ENCODE measurements at regions not wholly inside any gene's neighbourhood (a gene's known extent, or its start where the extent isn't known, plus 50 kb on each side); places are given as distances from the start of the nearest gene placed in this dataset.
"Not testable (repeated sequence)": the region's sequence is repeated elsewhere in the genome, so short reads cannot be mapped to it uniquely, and the experiment has no call there.

DNA sequence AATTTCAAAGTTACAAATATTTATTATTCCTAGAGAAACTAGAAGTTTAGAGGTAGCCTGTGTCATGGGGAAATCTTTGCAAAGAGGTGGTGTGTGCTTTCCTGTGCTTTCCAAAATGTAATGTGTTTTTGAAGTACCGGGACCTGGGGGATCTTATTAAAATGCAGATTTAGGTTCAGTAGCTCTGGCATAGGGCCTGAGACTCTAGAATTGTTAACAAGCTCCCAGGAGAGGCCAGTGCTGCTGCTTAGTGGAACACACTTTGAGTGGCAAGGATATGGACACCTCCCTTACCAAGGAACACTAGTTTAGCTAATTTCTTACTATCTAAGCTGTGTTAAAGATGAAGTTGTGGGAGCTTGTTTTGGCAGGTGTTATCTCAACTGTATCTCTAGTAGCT, 428.9 kb downstream of the VGLL3 start:
- no peak for DNase-seq

DNA sequence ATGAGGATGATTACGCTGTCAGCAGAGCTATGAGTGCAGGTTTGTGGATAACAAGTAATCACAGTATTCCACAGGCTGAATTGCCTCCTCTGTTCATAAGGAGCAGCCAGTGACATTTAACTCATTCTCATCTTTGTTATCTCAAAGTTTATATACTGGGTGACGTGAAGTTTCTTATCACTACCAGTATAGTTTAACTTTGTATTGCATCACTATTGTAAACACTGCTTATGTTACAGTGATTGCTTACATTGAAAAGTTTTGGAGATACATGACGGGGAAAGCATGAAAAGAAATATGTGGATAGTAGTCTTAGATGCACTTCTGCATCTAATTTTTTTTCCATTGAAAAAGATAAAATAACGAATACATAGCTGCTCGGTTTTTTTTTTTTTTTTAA, 429.7 kb downstream of the VGLL3 start:
- no peak for DNase-seq

DNA sequence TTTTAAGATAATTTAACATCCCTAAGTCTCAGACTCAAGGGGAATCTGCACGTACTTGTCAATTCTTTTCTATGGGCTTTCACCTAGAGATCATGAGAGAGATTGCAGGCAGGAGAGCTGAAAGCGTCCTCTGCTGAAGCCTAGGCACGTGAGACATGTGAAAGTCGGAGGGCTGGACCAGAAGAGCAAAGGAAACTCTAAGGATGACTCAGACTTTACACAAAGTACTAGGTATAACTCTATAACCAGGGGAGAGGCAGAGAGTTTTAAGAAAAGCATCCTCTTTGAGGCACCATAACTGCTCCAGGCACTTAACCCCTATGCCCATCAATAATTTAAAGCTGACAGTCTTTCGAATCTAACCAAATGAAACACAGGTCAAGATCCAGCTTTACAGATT, 436.6 kb downstream of the VGLL3 start:
- no peak for DNase-seq

DNA sequence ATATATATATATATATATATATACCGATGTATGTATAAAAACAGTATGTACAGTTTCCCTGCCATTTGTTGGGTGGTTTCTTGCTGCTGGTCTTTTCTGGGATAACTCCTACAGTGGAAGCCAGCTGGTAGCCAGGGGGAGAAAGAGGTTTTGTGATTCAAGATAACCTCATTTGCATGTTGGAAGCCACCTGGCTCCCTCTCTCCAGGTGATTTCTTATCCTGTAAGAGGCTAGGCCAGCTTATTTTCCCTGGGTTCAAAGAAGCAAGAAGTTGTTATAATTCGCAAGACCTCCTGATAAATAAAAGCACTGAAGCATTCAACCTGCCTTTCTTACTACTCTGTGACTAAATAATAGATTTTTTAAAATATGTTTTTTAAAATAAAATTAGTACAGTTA, 443.3 kb downstream of the VGLL3 start:
- DNase-seq: no peak

DNA sequence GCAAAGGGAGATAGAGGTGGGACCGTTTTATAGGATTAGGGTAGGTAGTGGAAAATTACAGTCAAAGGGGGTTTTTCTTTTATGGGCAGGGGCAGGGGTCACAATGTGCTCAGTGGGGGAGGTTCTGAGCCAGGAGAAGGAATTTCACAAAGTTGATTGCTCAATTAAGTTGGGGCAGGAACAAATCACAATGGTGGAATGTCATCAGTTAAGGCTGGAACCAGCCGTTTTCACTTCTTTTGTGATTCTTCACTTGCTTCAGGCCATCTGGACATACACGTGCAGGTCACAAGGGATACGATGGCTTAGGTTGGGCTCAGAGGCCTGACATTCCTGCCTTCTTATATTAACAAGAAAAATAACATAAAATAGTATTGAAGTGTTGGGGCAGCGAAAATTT, 453.8 kb downstream of the VGLL3 start:
- no peak for DNase-seq

DNA sequence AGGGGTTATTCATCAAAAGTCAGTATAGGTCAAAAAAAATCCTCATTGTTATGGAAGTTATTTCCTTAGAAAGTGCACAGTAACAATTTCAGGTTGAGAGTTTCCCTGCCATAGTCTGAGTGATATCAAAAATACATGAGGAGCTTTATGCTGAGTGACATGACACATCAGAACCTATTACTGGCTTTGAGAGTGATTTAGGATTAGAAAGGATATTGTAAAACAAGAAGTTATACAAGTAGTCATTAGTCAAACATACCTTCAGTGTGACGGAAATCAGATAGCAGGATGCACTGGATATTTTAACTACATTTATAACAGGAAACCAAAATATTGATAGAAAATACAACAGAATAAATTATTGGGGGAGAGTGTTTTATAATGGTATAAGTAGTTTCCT, 471.1 kb downstream of the VGLL3 start:
- no peak for DNase-seq

DNA sequence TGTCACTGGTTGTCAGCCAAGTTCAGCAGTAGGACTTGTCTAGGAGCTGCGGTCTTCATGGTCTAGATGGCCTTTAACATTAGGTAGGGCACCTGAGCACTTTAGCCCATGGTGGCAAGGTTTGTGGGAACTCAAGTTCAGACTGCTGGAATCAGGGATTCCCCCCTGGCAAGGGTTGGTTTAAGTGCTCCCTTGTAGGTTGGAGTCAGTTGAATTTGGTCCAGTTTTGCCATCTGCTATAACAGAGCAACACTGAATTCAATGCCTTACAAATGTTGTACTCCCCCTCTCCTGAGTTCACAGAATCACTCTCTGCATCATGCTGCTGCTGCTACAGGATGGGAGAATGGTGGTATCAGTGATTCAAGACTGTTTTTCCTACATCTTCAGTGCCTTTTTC, 509.3 kb downstream of the VGLL3 start:
- DNase-seq: no peak

DNA sequence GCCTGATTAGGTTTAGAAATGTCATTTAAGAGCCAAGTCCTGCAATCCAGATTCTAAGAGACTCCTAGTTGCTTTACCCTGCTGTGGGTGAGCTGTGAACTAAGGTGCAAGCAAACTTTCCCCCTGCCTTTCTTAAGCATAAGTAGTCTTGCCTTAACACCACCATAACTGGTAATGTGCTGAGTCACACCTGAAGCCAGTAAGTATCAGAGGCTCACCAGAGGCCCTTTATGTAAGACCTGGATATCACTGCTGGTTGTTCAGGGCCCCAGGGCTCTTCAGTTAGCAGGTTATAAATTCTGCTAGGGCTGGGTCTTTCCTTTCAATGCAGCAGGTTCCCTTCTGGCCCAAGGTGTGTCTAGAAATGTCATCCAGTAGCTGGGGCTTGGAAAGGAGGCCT, 509.9 kb downstream of the VGLL3 start:
- DNase-seq: no peak

DNA sequence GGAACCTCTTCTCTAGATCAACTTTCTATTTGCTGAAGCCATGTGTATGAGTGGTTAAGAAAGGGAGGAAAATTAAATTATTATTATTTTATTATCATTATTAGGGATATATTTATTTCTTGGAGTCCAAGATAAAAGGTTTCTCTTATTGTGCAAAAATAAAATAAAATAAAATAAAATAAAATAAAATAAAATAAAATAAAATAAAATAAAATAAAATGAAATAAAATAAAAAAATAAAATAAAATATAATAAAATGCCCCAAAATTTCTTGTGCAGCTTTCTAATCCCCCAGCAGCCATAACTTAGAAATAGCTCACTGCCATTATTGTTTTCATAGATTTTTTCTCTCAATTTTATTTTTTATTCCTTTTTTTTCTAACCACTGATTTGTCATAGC, 526.8 kb downstream of the VGLL3 start:
- no peak for DNase-seq

DNA sequence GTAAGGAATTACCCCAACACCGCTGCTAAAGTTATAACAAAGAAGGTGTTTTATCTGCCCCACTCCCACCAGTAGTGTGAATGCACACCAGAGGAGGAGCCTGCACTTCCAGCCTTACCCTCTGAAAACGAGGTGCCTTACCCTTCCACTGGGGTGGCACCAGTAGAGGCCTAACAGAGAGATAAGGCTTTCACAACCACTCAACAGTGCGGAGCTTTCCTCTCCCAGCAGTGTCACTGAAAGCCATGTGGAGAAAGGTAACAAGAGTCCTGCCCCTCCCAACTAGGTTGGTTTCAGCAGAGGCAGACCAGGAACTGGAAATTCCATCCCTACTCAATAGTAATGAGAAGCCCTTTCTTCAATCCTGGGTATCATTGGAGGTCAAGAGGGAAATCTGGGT, 539.2 kb downstream of the VGLL3 start:
- DNase-seq: no peak

DNA sequence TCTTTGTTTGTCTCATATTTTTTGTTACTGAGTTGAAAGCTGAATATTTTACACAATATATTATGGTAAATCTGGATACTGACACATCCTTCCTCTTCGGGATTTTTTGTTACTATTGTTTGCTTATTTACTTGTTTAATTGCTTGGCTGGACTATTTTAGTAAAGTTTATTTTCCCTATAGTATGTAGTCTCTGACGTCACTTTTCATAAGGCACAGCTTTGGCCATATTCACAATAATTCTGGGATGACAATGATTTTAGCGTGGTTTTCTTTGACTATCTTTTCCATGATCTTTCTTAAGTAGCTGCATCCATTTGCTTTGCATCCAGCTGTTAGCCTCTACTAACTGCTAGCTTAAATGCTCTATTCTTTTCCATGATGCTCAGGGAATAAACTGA, 552.4 kb downstream of the VGLL3 start:
- DNase-seq: no peak

DNA sequence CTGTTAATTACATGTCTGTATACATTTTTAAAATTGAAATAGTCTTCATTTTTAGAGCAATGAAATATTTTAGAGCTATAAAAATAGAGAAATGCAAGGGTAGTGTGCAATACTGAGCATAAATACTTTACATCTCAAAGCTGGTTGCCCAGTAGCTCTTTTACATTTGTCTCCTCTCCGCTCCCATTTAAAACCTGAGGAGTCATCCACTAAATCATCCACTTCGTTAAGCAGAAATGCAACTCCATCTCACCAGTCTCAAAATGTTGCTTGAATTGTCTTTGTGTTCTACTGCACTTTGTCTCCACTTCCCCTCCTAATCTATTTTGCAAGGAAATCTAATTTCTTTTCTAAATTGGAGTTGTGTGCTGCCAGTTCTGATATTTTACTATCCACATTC, 563.6 kb downstream of the VGLL3 start:
- DNase-seq: no peak

DNA sequence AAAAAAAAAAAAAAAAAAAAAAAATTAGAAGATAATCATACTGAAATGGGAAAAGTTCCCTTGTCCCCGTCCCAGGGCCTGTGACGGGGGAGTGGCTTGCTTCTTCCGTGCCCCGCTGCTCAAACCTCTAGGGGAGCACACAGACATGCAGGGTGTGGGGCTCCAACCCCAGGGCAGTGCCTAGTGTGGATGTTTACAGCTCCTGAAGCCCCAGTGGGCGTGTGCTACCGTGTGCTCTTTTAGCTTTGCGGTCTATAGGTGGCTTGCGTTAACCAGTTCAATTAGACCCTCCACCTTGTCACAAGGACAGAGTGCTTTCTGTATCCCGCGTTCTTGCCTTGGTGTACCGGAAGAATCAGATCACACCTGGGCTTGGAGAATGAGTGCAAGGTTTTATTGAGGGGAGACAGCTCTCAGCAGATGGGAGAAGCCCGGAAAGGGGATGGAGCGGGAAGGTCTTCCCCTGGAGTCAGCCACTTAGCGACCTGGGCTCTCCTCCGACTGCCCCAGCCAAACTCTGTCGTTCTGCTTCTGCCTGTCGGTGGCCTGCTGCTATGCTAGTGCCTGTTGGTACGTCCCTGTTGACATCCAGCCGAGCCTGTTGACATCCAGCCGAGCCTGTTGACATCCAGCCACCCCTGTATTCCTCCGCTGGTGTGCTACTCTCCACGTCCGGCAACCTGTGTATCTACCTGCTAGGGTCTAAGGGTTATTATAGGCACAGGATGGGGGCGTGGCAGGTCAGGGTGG, 569.8 kb downstream of the VGLL3 start:
- DNase-seq: no peak

DNA sequence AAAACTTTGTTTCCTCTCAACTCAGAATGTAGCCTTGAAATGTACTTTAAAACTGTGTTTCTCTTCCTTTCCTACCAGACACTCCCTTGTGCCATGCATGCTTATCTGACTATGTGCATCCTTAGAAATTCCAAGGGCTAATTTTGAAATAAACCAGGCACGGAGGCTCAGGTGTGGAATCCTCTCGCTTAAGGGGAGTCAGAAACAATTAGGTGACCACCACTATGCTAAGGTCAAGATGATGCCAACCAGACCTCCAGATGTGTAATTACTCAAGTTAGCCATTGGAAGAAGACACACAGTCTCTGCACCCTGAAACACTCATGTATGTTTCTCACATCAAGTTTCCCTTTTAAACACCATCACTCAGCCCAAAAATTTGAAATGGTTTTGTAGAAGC, 572.1 kb downstream of the VGLL3 start:
- no peak for DNase-seq

DNA sequence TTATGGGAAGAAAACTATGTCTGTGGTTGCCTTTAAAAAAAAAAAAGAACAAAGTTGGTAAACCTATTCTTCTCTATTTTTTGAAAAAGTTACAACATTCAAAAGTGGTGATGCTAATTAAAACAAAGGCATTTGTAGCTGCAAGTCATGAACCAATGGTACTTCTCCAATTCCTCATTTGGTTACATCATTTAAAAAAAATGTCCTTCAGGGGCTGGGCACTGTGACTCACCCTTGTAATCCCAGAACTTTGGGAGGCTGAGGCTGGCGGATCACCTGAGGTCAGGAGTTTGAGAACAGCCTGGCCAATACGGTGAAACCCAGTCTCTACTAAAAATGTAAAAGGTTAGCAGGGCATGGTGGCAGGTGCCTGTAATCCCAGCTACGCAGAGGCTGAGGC, 574.6 kb downstream of the VGLL3 start:
- no peak for DNase-seq

DNA sequence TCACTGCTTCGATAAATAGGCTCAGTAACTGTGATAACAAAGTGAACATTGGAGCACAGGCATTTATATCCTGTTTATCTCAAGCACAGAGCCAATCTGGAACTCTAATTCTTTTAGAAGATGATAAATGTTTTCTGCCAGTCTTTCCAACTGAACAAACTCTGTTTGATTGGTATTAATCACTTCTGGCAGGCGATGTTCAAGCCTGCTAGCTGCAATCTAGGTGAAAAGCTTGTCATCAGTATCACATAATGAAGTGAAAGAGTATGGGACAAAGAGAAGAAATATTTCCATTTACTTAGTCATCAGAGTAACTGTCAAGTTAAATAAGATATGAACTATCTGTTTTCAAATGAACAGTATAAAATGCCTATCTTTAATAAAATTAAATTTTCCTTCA, 577.3 kb downstream of the VGLL3 start:
- DNase-seq: no peak

DNA sequence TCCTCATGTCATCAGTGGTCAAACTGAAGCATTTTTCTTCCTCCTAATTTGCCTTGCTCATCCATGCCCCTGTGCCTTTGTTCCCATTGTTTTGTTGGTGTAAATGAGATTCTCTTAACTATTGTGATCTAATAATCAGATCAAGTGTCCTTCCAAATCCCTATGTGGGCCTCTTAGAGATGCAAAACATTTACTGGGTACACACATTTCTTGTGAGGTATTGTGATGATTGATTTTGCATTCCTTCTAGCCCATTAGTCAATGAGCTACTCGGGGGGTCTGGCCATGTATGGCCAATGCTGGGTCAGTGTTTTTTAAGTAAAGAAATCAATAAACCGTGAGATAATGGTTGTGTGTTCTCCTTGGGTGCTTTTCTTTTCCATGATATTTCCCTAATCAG, 580.4 kb downstream of the VGLL3 start:
- DNase-seq: no peak

DNA sequence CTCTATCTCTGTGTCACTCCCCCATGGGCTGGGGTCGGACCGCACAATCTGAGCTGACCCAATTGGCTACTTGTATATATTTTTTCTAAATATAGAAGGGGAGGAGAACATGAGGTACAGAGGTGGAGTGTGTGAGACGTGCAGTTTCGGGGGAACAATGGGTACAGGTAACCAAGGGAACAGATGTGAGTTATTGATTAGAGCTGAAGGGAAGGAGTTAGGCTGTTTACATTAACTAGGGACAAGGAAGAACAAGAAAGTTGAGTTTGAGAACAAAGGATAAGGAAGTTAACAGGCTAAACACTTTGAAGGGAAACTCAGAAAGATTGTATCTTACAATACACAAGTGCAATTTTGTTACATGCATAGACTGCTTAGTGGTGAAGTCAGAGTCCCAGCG, 601.2 kb downstream of the VGLL3 start:
- DNase-seq: not testable (repeated sequence)

DNA sequence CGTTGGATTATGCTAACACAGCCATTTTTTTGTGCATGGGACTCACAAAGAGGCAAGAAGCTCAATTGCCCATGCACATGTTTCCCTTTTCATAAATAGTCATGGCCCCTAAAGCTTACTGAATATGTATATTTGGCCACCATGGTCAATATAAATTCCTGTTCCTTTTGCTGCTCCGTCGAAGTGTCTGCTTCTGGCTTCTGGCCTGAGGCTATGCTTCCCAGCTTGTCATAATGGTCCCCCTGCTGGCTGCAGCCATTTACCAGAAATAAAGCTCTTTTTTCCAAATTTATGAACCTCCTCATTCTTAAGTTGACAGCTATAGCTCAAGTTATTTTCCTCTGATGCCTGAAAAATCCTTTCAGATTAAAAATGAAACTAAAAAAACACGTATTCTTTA, 602.1 kb downstream of the VGLL3 start:
- no peak for DNase-seq

DNA sequence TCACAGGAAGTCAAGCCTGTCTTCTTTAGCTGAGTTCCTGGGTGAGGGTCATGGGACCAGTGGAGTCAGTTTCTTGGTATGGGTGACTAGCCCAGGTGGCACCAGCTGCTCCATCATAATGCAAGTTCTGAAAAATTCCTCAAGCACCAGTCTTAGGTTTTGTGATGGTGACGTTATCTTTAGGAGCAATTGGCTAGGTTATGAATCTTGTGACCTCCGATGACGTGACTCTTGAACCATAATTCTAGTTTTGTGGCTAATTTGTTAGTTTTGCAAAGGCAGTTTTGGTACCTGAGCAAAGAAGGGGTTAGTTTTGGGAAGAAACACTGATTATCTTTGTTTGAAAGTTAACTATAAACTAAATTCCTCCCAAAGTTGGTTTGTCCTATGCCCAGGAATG, 608.4 kb downstream of the VGLL3 start:
- DNase-seq: no peak

DNA sequence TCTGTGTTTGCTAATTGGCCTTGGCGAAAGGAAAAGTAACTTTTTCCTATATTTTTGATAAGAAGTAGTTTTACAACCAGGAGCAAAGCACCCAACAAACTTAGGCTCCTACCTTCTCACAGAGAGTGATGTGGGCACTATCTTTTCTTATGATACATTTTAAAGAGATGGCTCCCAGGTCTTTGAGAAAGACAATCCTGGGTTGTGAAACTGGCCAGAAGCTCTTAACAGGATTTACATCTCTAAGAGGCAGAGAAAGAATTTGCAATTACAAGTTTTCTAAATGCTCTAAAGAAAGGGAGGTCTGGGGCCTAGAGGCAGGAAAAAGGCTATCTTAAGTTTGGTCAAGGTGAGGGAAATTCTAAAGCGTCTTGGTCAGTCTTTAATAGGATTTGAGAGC, 609.7 kb downstream of the VGLL3 start:
- DNase-seq: no peak

DNA sequence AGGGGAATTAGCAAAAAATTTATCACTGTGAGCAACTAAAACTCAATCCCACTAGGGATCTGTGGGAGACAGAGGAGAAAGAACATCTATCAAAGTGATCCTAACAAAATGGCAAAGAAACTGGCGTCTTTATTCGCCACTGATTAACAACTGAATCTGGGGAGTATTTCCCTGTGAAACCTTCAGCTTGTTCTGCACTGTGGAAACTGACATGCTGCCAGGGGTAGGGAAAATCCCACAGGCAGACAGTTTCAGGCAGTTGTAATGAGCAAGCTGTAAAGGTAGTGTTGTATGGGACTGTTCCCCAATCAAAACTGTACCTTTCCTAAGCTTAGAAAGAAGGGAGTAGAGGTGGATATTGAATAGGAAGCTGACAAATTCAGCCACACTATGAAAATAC, 611.7 kb downstream of the VGLL3 start:
- DNase-seq: no peak

DNA sequence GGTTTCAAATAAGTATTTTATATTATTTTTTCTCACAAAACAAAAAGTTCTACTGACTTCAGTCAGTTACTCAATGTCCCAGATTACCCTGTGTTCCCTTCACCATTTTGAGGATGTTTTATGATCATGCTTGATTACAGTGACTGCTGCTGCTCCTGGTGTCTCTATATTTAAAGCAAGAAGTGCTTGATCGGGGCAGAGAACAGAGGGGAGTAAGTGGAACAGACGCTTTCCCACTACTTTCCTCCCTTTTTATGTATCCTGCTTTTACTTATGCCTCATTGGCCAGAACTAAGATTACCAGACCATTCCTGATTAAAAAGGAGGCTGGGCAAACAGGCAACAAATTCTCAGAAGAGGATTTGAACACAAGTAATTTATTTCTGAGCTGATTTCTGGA, 612.1 kb downstream of the VGLL3 start:
- no peak for DNase-seq

DNA sequence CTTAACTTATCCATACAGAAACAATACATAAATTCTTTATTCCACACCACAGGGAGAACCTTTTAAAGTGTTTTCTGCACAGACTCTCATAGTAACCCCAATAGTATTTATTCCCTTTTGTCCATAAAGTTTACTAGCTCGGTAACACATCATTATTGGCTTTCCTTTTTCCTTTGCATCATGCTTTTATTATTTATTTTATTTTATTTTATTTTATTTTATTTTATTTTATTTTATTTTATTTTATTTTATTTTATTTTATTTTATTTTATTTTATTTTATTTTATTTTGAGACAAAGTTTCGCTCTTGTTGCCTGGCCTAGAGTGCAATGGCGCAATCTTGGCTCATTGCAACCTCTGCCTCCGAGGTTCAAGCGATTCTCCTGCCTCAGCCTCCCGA, 655.4 kb downstream of the VGLL3 start:
- DNase-seq: not testable (repeated sequence)

Measured in nucleus accumbens (tissue), 56 donors.